HG03139 (cell line): ENCODE measurements at regions not wholly inside any gene's neighbourhood (a gene's known extent, or its start where the extent isn't known, plus 50 kb on each side); places are given as distances from the start of the nearest gene placed in this dataset.

Experiments
- ATAC-seq: cut with Tn5 transposase; IDR thresholded peaks from one replicate; pipeline ENCODE4 v1.9.1; 2021; ENCODE audit not compliant: unreplicated experiment

DNA sequence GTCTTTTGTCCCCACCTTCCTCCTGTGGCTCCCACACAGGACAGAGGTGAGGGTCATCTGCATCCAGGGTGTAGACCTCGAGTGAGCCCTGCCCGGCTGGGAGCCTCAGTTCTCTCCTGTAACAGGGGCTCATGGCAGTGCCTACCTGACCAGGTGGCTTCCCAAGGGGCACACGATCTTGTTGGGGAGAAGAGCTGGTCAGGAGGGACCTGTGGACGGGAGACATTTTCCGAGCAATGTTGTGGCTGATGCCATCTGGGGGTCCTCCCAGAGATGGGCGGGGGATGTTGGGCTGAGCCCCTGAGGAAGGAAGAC is 51.9 kb downstream of the CEBPB start:
- no peak for ATAC-seq

- no peak for ATAC-seq
Observed at GRCh38 chr20:50242863-50243609, 52.4 kb downstream of the CEBPB start.

- no peak for ATAC-seq
Observed at GRCh38 chr20:50243610-50244351, 53.2 kb downstream of the CEBPB start.

DNA sequence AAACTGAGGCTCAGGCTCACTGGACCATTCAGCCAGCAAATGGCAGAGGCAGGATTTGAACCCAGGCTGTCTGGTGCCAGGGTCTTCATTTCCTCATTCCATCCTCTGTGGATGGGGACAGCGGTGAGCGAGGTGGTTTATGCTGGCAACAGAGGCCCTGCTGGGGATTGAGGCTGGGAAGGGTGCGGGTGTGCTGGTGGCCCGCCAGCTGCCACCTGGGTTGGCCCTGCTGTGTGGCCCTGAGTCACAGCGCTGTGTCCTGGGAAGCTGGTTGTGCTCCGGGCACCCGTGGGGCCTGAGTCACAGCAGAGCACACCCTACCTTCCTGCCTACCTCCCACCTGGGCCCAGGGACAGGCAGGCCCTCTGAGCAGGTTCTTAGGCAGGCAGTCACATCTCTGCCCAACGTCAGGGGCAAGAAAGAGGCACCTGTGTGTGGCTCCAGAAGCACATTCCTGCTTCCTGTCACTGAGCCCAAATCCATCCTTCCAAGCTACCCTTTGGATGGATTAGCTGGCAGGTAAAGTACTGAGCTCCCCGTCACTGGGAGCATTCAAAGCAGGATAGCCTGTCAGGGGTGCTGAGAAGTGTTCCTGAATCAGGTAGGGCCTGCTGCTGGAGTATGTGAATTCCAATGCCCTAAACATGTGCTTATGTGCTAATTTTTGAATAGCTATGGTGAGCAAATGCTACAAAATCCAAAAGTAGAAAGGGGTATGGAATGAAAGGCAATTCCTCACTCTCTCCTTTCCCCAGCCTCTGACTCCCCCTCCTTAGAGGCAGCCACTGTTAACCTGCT is 53.9 kb downstream of the CEBPB start:
- no peak for ATAC-seq

DNA sequence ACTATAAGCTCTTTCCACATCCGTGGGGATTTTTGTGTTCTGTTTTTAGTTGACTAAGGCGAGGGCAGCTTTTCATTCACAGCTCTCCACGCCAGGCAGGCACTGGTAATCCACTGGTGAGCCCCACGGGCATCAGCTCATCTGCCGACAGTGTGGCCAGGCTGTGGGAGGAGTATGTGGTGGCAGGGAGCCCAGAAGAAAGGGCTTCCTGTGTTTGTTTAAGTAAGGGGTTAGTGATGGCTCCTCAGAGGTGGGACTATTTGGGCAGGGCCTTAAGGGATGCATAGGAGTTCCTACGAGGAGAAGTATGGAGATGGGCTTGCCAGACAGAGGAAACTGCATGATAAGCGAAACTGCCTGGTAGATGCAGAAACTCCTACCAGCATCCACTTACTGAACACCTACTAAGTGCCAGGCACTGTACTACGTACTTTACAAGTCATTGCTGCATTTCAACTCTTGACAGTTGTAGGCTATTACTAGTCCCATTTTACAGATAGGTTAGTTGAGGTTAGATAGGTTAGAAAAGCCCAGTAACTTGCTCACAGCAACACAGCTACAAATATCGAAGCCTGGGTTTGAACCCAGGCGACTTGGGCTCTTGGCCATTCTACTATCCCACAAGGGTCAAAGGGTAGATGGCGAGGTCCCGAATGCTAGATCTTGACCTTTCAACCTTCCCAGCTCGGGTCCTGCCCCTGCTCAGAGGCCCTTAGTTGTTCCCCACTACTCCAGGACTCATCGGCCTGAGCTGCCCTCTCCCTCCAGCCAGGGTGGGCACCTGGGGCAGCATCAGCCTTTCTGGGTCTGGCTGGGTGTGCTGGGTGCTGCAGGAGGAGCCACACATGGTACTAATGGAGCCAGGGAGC is 55.1 kb downstream of the CEBPB start:
- ATAC-seq: no peak

- no peak for ATAC-seq
Observed at GRCh38 chr20:50246367-50247195, 56.0 kb downstream of the CEBPB start.

DNA sequence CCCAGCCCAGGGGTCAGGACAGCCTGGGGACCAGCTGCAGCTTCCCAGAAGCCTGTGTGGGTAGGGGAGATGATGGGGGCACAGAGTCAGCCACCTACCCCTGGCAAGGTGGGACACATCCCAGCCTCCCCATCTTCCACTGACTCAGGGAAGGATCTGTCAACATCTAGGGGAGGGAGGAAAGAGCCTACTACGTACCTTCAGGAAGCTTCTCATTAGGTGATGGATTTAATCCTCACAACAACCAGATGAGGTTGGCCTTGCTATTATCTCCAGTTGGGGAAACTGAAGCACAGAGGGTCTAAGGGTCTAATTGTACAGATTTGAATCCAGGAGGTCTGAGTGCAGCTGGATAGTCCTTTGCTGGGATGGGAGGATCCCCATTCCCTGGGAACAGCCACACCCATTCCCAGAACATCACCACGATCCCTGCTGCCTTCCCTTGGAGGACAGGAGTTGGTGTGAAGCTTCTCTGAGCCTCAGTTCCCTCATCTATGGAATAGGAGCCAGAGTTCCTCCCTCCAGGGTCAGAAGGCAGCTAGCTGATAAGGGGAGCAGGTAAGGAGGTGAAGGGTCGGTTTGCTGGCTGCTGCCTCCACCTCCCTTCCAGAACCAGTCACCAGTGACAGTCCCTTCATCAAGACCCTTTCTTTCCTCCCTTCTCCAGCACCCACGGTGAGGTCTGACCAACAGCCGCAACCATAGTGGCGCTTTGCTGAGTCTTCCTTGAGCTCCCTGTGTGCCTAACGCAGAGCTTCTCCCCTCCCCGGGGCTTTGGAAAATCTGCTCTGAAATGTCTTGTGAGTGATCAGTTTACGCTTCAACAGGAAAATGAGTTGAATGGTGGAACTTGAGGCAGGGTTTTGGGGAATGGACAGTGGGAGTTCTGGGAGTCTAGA is 56.8 kb downstream of the CEBPB start:
- ATAC-seq: no peak

DNA sequence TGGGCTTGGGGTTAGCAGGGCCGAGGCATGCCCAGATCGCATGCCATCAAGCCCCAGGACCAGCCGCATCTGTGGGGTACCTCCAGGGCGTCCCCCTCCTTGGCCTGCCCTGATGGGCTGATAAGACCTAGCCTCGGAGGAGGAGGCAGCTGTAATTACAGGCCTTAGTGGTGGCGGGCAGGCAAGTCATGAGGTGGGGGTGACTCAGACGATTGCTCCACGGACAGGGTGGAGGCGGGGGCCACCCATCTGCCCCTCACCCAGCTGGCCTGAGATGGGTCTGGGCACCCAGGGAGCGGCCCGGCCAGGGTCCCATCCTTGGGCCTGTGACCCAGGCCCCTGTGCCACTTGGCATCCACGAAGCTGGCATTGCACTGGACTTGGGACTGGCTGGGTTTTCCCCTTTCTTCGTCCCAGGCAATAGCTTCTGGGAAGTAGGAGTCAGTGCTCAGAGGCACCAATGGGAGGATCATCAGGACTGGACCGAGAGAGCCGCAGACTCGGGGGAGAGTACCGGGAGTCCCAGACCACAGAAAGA is 57.5 kb downstream of the CEBPB start:
- no peak for ATAC-seq

GRCh38 chr20:50249447-50250388 is 59.1 kb downstream of the CEBPB start:
- no peak for ATAC-seq

DNA sequence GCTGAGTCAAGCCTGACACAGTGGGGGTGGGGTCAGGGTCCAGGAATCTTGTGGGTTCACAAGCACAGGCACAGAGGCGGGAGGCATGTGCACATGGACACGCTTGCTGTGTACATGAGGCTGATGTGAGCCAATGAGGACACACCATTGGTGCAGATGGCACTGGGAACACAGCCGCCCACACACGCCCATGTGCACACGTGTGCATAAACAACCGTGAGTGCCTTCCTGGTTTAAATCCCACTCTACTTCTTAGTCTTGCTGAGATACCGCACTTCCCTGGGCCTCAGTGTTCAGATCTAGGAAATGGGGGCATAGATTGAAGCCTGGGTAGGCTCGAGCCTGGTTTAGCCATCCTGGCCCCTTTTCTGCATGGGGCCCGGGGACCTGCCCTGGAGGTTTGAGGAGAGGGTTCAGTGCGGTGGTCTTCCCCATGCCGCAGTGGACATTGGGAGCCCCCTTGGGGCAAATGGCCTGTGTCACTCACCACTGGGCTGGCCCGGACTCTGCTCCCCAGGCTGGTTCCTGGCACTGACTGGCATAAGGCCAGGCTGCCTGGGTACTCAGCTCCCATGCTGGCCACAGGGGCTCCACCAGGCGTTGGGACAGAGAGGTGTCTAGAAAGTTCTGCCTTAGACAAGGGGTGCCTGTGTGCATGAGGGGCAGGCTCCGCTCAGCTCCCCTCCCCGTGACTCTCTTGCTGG is 60.2 kb downstream of the CEBPB start:
- no peak for ATAC-seq

DNA sequence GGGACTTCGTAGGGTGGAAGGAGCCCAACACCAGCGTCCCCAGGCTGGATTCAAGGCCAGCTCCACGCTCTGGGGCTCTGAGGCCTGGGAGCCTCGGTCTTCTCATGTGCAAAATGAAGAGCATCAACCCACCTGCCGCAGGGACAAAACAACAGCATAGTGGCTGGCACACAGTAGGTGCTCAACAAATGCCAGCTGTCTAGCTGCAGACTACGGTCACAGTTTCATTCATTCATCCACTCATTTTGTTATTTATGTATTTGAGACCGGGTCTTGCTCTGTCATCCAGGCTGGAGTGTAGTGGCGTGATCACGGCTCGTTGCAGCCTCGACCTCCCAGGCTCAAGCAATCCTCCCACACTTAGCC is 60.7 kb downstream of the CEBPB start:
- no peak for ATAC-seq

GRCh38 chr20:50251992-50252511 is 61.4 kb downstream of the CEBPB start:
- no peak for ATAC-seq

- ATAC-seq: no peak
Observed at GRCh38 chr20:50252701-50253100, 62.1 kb downstream of the CEBPB start.

- ATAC-seq: no peak
Observed at GRCh38 chr20:50253101-50253500, 62.5 kb downstream of the CEBPB start.

DNA sequence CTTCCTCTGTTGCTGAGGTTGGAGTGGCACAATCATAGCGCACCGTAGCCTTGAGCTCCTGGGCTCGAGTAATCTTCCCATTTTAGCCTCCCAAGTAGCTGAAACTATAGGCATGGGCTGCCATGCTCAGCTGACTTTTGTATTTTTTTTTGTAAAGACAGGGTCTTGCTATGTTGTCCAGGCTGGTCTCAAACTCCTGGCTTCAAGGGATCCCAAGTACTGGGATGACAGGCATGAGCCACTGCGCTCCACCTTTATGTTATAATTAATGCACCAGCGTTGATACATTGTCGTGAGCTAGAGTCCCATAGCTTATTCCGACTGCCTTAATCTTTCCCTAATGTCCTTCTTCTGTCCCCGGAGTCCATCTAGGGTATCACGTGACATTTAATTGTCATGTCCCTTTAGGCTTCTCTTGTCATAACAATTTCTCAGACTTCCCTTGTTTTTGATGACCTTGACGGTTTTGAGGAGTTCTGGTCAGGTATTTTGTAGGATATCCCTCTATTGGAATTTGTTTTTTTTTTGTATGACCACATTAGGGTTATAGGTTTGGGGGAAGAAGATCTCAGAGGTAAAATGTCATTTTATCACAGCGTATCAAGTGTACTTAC is 63.9 kb downstream of the CEBPB start:
- no peak for ATAC-seq

DNA sequence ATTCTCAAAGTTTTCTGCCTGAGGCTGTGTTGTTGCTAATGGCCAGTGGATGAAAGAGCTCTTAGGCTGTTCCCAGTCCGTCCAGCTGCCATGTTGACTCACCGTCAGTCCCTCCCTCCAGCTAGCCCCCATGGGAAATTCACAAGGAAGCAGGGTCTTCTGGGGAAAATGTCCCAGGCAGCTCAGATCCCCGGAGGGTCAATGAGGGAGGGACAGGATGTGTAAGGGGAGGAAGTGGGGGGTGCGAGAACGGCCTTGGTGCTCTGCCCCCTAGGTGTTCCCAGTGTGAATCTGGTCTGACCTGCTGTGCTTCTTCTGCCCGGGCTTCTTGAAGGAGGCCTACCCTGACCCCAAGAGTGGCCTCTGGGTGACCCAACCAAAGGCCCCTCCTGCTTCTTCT is 65.9 kb downstream of the CEBPB start:
- no peak for ATAC-seq

DNA sequence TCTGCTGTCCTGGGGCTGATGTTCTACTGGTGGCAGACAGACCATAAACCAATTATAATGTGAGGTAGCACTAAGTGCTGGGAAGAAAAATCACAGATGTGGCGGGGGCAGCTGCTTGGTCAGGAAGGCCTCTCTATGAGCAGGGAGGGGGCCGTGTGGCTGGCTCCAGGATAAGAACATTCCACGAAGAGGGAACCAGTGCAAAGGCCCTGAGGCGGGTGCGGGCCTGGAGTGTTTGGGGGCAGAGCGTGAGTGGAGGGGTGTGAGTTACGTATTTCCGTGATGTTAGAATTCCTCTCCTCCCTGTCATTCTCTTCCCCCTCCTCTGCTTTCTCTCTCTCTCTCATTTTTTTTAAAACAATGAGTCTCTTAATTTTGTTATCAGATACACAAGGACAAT is 67.2 kb downstream of the CEBPB start:
- no peak for ATAC-seq
